ENCODE measurements at regions not wholly inside any gene's neighbourhood (a gene's known extent, or its start where the extent isn't known, plus 50 kb on each side); places are given as distances from the start of the nearest gene placed in this dataset.

DNA sequence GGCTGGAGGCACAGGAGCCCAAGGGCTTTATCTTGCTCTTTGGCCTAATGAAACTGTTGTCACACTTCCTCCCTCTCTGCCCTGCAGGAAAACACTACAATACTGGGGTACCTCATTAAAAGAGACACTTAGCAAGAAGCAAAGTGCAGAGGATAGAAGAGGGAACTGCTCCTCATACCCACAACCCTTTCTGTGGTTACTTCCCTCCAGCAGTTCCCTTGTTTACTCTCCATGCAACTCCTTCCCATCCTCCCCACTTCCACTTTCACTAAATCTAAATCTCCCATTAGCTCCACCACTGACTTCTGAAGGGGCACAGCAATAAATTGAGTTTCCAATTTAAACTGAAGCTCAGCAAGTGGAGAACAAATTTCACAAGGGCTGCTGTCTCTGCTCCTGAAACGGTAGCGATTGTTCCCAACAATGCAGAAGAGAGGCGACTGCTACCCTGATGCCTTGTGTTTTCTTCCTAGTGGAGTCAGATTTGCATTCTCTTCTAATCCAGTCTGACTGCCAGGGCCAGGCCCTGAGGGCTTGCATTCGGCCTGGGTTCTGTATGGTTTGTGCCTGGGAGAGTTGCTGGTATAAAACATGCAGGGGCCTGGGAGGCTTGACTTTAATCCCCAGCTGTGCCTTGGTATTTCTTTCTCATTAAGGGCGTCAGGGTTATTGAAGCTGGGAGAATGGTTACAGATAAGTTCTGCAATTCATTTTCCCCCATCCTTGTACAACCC lies 454.7 kb downstream of the TFAP2B start:
- Histone ChIP-seq H4K20me1 (ENCODE audit: control insufficient read depth, extremely low read depth, insufficient read depth, low read length) (no peaks in the 10 kb centered on the region), H3K4me1 (ENCODE audit: control insufficient read depth, extremely low read depth, insufficient read depth, low read length) (no peaks in the 10 kb centered on the region), H3K9me3 (ENCODE audit: control insufficient read depth, low read depth, low read length) (no peaks in the 10 kb centered on the region), H3K27ac (ENCODE audit: control insufficient read depth, insufficient read depth, low read length) (no peak overlapping the region), H3K9ac (ENCODE audit: control insufficient read depth, extremely low read depth, insufficient read depth, low read length) (no peak overlapping the region), H3K27me3 (ENCODE audit: control insufficient read depth, extremely low read depth, insufficient read depth, low read length) (no peaks in the 10 kb centered on the region), H2AFZ (ENCODE audit: control insufficient read depth, low read length) (no peak overlapping the region), H3K9me1 (ENCODE audit: control insufficient read depth, extremely low read depth, insufficient read depth, low read length) (no peaks in the 10 kb centered on the region), H3K4me2 (ENCODE audit: control insufficient read depth, extremely low read depth, insufficient read depth, low read depth, low read length) (no peak overlapping the region), H3K36me3 (ENCODE audit: control insufficient read depth in 2 of 2, extremely low read depth in 1 of 2, insufficient read depth in 2 of 2, low read length in 2 of 2) (no peaks in the 10 kb centered on the region), H3K79me2 (ENCODE audit: control insufficient read depth, insufficient read depth, low read length) (no peaks in the 10 kb centered on the region), H3K4me3 (ENCODE audit: control insufficient read depth in 2 of 3, extremely low read depth in 1 of 3, insufficient read depth in 2 of 3, low read depth in 1 of 3, low read length in 3 of 3) (no peak overlapping the region)
- dilution Hi-C loops (cut with MboI; ENCODE audit: extremely low pct_ligation_motif_present, low sequenced_read_pairs) = no loop called here
- FAIRE-seq (no peak), DNase-seq (ENCODE audit: low read depth, low spot score) (no peak)
- no peak for TF ChIP-seq CTCF (optimal IDR thresholded peaks at IDR 0.05 in 1 of 3, IDR thresholded peaks at IDR 0.05 in 1 of 3, conservative IDR thresholded peaks at IDR 0.05 in 1 of 3; ENCODE audit: extremely low read depth in 1 of 3, insufficient read depth in 2 of 3, low read length in 3 of 3)
- TF ChIP-seq EZH2 (IDR thresholded peaks at IDR 0.05; ENCODE audit: low read length) = no peak

- FAIRE-seq (no peak), DNase-seq (ENCODE audit: low read depth, low spot score) (no peak)
- Histone ChIP-seq H3K27ac (ENCODE audit: control insufficient read depth, insufficient read depth, low read length) (no peak overlapping the region), H3K9me1 (ENCODE audit: control insufficient read depth, extremely low read depth, insufficient read depth, low read length) (no peaks in the 10 kb centered on the region), H2AFZ (ENCODE audit: control insufficient read depth, low read length) (no peak overlapping the region), H3K4me2 (ENCODE audit: control insufficient read depth, extremely low read depth, insufficient read depth, low read depth, low read length) (no peak overlapping the region), H3K27me3 (ENCODE audit: control insufficient read depth, extremely low read depth, insufficient read depth, low read length) (no peaks in the 10 kb centered on the region), H3K4me3 (ENCODE audit: control insufficient read depth in 2 of 3, extremely low read depth in 1 of 3, insufficient read depth in 2 of 3, low read depth in 1 of 3, low read length in 3 of 3) (no peak overlapping the region), H4K20me1 (ENCODE audit: control insufficient read depth, extremely low read depth, insufficient read depth, low read length) (no peaks in the 10 kb centered on the region), H3K9ac (ENCODE audit: control insufficient read depth, extremely low read depth, insufficient read depth, low read length) (no peak overlapping the region), H3K9me3 (ENCODE audit: control insufficient read depth, low read depth, low read length) (no peaks in the 10 kb centered on the region), H3K36me3 (ENCODE audit: control insufficient read depth in 2 of 2, extremely low read depth in 1 of 2, insufficient read depth in 2 of 2, low read length in 2 of 2) (no peaks in the 10 kb centered on the region), H3K4me1 (ENCODE audit: control insufficient read depth, extremely low read depth, insufficient read depth, low read length) (no peaks in the 10 kb centered on the region), H3K79me2 (ENCODE audit: control insufficient read depth, insufficient read depth, low read length) (no peaks in the 10 kb centered on the region)
- dilution Hi-C loops (cut with MboI; ENCODE audit: extremely low pct_ligation_motif_present, low sequenced_read_pairs) = no loop called here
- TF ChIP-seq EZH2 (IDR thresholded peaks at IDR 0.05; ENCODE audit: low read length) = no peak
- no peak for TF ChIP-seq CTCF (optimal IDR thresholded peaks at IDR 0.05 in 1 of 3, IDR thresholded peaks at IDR 0.05 in 1 of 3, conservative IDR thresholded peaks at IDR 0.05 in 1 of 3; ENCODE audit: extremely low read depth in 1 of 3, insufficient read depth in 2 of 3, low read length in 3 of 3)
These were observed 458.8 kb downstream of the TFAP2B start for GRCh38 chr6:51277474-51277873.

All from keratinocyte (primary cell).